Breast epithelium (tissue), 4 donors: ENCODE measurements at regions not wholly inside any gene's neighbourhood (a gene's known extent, or its start where the extent isn't known, plus 50 kb on each side); places are given as distances from the start of the nearest gene placed in this dataset.
"Not testable (repeated sequence)": the region's sequence is repeated elsewhere in the genome, so short reads cannot be mapped to it uniquely, and the experiment has no call there.

ENCODE experiments used
- DNase-seq, 2 donors: peaks; one replicate each; pipeline ENCODE4 v3.0.0-alpha.2; 2019; ENCODE audit warnings: low spot score in 2 of 2
- H3K27ac ChIP-seq, 2 donors: fragments of 200-600 bp; sonication (generic) in 1 of 2; one replicate each; pipeline ENCODE4 v1.5.1; 2016 to 2019; ENCODE audit warnings: mild to moderate bottlenecking in 1 of 2
- H3K27me3 ChIP-seq, 2 donors: fragments of 200-600 bp; sonication (generic) in 1 of 2; one replicate each; pipeline versions ENCODE4 v1.5.1 to v1.6.0; 2017 to 2019; ENCODE audit warnings: control low read depth in 1 of 2, mild to moderate bottlenecking in 1 of 2
- H3K36me3 ChIP-seq: fragments of 200-600 bp; one replicate; pipeline ENCODE4 v1.5.1; 2019
- H3K4me1 ChIP-seq, 2 donors: fragments of 200-600 bp; sonication (generic); one replicate each; pipeline ENCODE4 v1.5.1; 2016 to 2019; ENCODE audit warnings: control low read depth in 1 of 2
- H3K4me3 ChIP-seq, 3 donors: fragments of 200-600 bp; sonication (generic); 1 replicate in 2 of 3; 2 replicates in 1 of 3; pipeline ENCODE4 v1.5.1; 2016 to 2019; ENCODE audit warnings: mild to moderate bottlenecking in 3 of 3, moderate library complexity in 2 of 3
- H3K9me3 ChIP-seq, 2 donors: fragments of 200-600 bp; sonication (generic) in 1 of 2; one replicate each; pipeline ENCODE4 v1.5.1; 2016 to 2019; ENCODE audit warnings: control low read depth in 1 of 2
- CTCF ChIP-seq, 3 donors: fragments of 450-650 bp; IDR thresholded peaks; one replicate each; pipeline ENCODE4 v1.5.1; 2016 to 2017; ENCODE audit warnings: antibody characterized with exemption in 3 of 3, mild to moderate bottlenecking in 3 of 3, moderate library complexity in 3 of 3
- POLR2A ChIP-seq: fragments of 450-650 bp; IDR thresholded peaks from one replicate; pipeline ENCODE4 v1.6.1; 2016; ENCODE audit warnings: antibody characterized with exemption, mild to moderate bottlenecking, moderate library complexity
- POLR2AphosphoS5 ChIP-seq, 3 donors: sonication (generic); formaldehyde crosslinking; IDR thresholded peaks; one replicate each; pipeline ENCODE4 v1.6.1; 2017; ENCODE audit warnings: antibody characterized with exemption in 3 of 3
- intact Hi-C: fragments of 100-400 bp; cut with DNase I; formaldehyde crosslinking; loops from one replicate; pipeline ENCODE4 v1.15.1; 2023; ENCODE audit warnings: low total_unique reads

- no peak for TF ChIP-seq POLR2AphosphoS5 (IDR thresholded peaks at IDR 0.05)
- DNase-seq, result no peak
- H3K9me3 ChIP-seq, result no peaks in the 10 kb centered on the region
- H3K4me1 ChIP-seq, result no peaks in the 10 kb centered on the region
- no peaks in the 10 kb centered on the region for H3K27me3 ChIP-seq
- no peak overlapping the region for H3K4me3 ChIP-seq
- intact Hi-C loops, result no loop called here
- H3K27ac ChIP-seq, result no peak overlapping the region
- H3K36me3 ChIP-seq, result no peaks in the 10 kb centered on the region
These were observed 1502.4 kb upstream of the TENM4 start for GRCh38 chr11:80943226-80943625.

- Histone ChIP-seq H3K4me1 (no peaks in the 10 kb centered on the region), H3K27me3 (no peaks in the 10 kb centered on the region), H3K4me3 (no peak overlapping the region), H3K9me3 (no peaks in the 10 kb centered on the region), H3K27ac (no peak overlapping the region), H3K36me3 (no peaks in the 10 kb centered on the region)
- no peak for DNase-seq
- intact Hi-C loops, result no loop called here
- TF ChIP-seq CTCF (IDR thresholded peaks at IDR 0.05) (no peak), POLR2A (no peak), POLR2AphosphoS5 (IDR thresholded peaks at IDR 0.05) (no peak)
These were observed 1497.0 kb upstream of the TENM4 start for GRCh38 chr11:80937842-80938241.

GRCh38 chr11:80930038-80930437 lies 1489.2 kb upstream of the TENM4 start:
- TF ChIP-seq CTCF (IDR thresholded peaks at IDR 0.05) (no peak), POLR2A (no peak), POLR2AphosphoS5 (IDR thresholded peaks at IDR 0.05) (no peak)
- Histone ChIP-seq H3K4me1 (no peaks in the 10 kb centered on the region), H3K4me3 (no peak overlapping the region), H3K9me3 (no peaks in the 10 kb centered on the region), H3K27me3 (no peaks in the 10 kb centered on the region), H3K27ac (no peak overlapping the region), H3K36me3 (no peaks in the 10 kb centered on the region)
- intact Hi-C loops, result no loop called here
- no peak for DNase-seq

- Histone ChIP-seq H3K27me3 (no peaks in the 10 kb centered on the region), H3K36me3 (no peaks in the 10 kb centered on the region), H3K9me3 (no peaks in the 10 kb centered on the region), H3K4me1 (no peaks in the 10 kb centered on the region), H3K4me3 (no peak overlapping the region), H3K27ac (no peak overlapping the region)
- TF ChIP-seq POLR2A, result no peak
- TF ChIP-seq CTCF (IDR thresholded peaks at IDR 0.05), result no peak
- no peak for TF ChIP-seq POLR2AphosphoS5 (IDR thresholded peaks at IDR 0.05)
- intact Hi-C loops, result no loop called here
- DNase-seq, result no peak
These were observed 1488.4 kb upstream of the TENM4 start for GRCh38 chr11:80929031-80929805.

- H3K27me3 ChIP-seq, result no peaks in the 10 kb centered on the region
- DNase-seq, result no peak
- no peak for TF ChIP-seq POLR2A
- no peak for TF ChIP-seq CTCF (IDR thresholded peaks at IDR 0.05)
- TF ChIP-seq POLR2AphosphoS5 (IDR thresholded peaks at IDR 0.05), result no peak
- intact Hi-C loops, result no loop called here
- no peaks in the 10 kb centered on the region for H3K36me3 ChIP-seq
- H3K9me3 ChIP-seq, result no peaks in the 10 kb centered on the region
- no peaks in the 10 kb centered on the region for H3K4me1 ChIP-seq
- no peak overlapping the region for H3K27ac ChIP-seq
- no peak overlapping the region for H3K4me3 ChIP-seq
These were observed 1484.5 kb upstream of the TENM4 start for GRCh38 chr11:80925321-80925720.

GRCh38 chr11:80921310-80921709 lies 1480.5 kb upstream of the TENM4 start:
- intact Hi-C loops, H3K4me1 ChIP-seq, H3K36me3 ChIP-seq, H3K27ac ChIP-seq, H3K27me3 ChIP-seq, H3K9me3 ChIP-seq, H3K4me3 ChIP-seq, DNase-seq: not testable (repeated sequence)
